ENCODE measurements at regions not wholly inside any gene's neighbourhood (a gene's known extent, or its start where the extent isn't known, plus 50 kb on each side); places are given as distances from the start of the nearest gene placed in this dataset.
"Not testable (repeated sequence)": the region's sequence is repeated elsewhere in the genome, so short reads cannot be mapped to it uniquely, and the experiment has no call there.

DNA sequence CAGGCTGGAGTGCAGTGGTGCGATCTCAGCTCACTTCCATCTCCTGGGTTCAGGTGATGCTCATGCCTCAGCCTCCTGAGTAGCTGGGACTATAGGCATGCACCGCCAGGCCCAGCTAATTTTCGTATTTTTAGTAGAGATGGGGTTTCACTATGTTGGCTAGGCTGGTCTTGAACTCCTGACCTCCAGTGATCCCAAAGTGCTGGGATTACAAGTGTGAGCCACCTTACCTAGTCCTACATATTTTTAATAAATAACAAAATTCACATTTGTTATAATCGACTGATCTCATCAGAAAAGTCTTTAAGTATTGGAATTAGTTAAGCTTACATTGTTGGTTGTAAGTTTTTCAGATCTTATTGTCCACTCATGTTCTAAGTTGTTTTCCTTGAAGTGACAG is 83.4 kb upstream of the TPTE start:
- DNase-seq, result not testable (repeated sequence)

DNA sequence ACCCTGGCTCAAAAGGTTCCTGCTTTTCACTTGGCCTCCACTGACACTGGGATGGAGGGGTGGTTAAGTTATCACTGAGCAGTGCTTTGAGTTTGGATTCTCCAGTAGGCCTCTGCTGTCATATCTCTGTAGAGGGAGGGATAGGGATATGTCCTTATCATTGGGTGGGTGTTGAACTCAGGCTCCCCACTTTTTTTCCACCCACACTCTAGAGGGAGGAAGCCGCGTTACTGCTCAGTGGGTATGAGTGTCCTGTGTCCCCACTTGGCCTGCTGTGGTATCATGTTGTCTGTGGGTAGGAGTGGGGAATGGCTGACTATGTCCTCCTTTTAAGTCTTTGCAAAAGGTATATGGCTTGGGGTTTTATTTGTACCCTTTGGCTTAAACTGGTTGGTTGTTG is 80.7 kb upstream of the TPTE start:
- DNase-seq, result not testable (repeated sequence)

DNA sequence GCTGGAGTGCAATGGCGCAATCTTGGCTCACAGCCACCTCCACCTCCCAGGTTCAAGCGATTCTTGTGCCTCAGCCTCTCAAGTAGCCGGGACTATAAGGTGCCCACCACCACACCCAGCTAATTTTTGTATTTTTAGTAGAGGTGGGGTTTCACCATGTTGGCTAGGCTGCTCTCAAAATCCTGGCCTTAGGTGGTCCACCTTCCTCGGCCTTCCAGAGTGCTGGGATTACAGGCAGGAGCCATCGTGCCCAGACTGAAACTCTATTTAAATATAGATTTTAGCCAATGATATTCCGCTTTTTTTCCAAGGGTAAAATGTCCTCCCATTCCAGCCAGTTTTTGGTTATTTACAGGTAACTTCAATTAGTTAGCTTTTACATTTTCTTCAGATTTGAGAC is 79.4 kb upstream of the TPTE start:
- not testable (repeated sequence) for DNase-seq

DNA sequence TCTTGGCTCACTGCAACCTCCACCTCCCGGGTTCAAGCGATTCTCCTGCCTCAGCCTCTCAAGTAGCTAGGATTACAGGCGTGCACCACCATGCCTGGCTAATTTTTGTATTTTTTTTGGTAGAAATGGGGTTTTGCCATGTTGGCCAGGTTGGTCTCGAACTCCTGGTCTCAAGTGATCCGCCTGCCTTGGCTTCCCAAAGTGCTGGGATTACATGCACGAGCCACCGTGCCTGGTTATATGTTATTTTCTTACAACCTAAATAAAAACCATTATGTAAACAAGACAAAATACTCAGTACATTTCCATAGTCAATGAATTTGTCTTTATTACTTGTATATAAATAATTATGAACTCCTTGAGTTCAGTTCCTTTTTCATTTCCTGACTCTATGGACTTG is 75.7 kb upstream of the TPTE start:
- not testable (repeated sequence) for DNase-seq

DNA sequence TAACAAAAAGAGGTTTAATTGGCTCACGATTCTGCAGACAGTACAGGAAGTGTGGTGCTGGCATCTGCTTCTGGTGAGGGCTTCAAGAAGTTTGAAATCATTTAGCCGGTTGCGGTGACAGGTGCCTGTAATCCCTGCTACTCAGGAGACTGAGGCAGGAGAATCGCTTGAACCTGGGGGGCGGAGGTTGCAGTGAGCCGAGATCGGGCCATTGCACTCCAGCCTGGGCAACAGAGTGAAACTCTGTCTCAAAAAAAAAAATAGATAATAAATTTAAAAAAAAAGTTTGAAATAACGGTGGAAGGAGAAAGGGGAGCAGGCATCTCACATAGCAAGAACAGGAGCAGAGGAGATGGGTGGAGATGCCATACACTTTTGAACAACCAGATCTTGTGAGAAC is 71.9 kb upstream of the TPTE start:
- DNase-seq, result not testable (repeated sequence)

DNA sequence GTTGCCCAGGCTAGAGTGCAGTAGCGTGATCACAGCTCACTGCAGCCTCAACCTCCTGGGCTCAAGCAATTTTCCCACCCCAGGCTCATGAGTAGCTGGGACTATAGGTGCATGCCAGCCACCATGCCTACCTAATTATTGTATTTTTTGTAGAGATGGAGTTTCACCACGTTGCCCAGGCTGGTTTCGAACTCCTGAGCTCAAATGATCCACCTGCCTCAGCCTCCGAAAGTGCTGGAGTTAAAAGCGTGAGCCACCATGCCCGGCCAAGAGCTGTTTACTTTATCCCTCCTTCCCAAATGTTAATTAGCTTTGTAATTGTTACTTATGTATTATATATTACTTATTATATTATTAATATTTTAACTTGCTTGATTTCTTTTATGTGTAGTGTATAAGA is 70.1 kb upstream of the TPTE start:
- DNase-seq, result not testable (repeated sequence)

DNA sequence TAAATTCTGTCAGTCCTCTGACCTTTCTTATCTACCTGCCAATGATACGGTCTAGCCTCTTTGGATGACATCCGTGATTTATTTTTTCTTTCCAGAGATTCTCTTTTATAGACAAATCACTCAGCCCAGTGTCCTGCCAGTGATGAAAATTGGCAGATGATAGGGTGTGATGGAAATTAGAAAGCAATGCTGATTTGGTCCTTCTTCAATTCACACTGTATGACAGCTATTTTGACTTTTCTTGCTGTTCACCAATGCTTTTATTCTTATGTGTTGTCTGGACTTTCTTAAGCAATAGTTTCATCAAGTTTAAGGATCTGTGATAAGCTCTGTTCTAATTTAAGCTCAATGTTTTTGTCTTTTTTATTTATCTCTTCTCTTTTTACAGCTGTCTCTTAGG is 63.6 kb upstream of the TPTE start:
- not testable (repeated sequence) for DNase-seq

DNA sequence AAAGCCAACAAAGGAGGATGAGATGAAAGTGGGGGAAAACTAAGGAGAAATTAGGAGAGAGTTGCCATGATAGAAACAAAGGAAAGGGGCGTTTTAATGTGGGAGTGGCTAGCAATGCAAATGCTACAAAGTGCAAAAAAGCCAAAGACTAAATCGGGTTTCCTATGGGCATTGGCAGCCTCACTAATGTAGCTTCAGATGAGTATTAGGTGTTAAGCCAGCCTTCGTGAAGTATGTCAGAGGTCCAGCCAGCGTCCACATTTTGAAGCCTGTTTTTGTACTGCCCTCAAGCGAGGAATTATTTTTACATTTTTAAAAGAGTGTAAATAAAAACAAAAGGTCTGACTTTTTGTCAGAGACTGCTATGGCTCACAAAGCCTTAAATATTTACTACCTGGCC is 60.4 kb upstream of the TPTE start:
- not testable (repeated sequence) for DNase-seq

DNA sequence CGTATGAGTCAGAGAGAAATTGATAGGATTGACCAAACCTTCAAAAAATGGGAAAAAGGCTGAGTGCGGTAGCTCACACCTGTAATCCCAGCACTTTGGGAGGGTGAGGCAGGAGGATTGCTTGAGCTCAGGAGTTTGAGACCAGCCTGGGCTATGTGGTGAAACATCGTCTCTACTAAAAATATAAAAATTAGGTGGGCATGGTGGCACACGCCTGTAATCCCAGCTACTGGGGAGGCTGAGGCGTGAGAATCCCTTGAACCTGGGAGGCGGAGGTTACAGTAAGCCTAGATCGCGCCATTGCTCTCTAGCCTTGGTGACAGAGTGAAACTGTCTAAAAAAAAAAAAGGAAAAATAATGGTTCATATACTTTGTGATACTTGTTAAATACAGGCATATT is 59.9 kb upstream of the TPTE start:
- not testable (repeated sequence) for DNase-seq

DNA sequence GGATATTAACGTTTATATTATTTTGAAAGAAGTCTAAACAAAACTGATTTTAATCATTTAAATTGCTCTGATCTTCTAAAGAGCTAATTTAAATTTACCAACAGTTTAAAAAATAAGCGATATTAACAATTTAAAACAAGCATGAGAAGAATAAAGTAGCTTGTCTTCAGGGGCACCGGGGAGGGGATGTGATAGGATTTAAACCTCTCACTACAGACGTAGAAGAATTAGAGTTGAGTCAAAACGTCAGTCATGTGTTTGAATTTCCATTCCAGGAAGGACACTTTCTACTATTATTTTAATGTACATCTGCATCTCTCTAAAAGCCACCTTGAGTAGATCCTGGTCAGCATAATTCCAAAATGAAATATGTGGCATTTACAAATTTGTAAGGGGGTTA is 58.2 kb upstream of the TPTE start:
- no peak for DNase-seq

DNA sequence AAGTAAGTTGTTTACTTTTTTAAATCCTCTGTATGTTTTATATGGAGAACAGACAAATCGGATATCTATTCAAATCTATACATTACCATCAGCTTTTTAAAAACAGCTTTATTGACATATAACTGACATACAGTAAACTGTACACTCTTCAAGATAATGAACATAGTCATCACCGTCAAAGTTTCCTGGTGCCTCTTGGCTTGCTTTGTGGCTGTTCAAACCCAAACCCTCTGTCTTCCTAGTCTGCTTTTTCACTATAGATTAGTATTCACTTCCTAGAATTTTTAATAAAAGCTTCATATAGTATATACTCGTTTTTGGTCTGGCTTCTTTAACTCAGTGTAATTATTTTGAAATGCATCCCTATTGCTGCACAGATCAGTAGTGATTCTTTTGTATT is 56.4 kb upstream of the TPTE start:
- DNase-seq, result no peak

DNA sequence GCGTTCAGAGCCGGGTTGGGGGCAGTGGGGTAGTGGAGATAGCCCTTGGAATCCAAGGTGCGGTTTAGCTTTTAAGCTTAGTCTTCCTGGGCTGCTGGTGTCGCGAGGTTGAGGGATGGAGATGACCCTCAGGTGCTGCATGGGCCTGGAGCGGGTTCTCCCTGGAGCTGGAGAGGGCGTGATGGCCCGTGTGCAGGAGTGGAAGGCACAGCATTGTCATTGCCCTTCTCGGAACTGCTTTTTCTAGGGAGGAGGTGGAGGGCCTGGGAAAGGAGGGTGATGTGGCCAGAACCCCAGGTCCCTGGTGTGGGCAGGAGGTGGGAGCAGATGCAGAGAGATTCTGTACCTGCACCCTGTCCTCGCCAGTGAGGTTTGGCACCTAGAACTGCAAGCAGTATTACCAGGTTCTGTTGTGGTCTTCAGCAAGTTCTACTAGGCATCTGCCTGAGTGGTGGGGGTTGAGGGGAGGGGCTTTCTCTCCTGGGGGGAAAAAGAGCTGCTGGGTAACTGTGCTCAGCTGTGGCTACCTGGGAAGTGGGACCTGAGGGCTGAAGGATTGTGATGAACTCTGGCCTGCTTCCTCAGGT is 55.8 kb upstream of the TPTE start:
- DNase-seq, result not testable (repeated sequence)

DNA sequence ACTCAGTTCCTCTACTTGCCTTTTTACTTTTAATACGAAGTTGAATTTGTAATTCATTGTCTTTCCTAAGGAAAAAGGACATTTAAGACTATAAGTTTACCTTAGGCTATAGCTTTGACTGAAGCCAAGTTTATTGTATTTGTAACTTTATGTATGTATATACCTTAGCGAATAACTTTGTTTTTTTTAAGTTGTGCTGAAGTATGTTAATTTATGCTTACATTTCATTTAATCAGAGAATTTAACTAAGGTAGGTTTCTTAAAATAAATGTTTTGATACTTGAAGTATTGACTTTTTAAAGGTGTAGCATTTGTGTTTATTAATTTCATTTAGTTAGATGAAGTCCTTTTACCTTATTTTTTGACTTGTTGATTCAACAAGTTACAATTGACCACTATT is 55.2 kb upstream of the TPTE start:
- no peak for DNase-seq

All from CD4-positive, alpha-beta T cell treated with Interleukin-12 subunit alpha and Interleukin-12 subunit beta, for 1 hour (primary cell).